ENCODE measurements at regions not wholly inside any gene's neighbourhood (a gene's known extent, or its start where the extent isn't known, plus 50 kb on each side); places are given as distances from the start of the nearest gene placed in this dataset.

- TF ChIP-seq POLR2A (IDR thresholded peaks at IDR 0.05) (no peak), EP300 (IDR thresholded peaks at IDR 0.05) (no peak), POLR2AphosphoS5 (IDR thresholded peaks at IDR 0.05) (no peak), CTCF (IDR thresholded peaks at IDR 0.05) (no peak)
- H3K4me1 ChIP-seq, result no peaks in the 10 kb centered on the region
- H3K4me3 ChIP-seq, result no peak overlapping the region
- intact Hi-C loops (cut with DNase I; ENCODE audit: low total_unique reads), result no loop called here
- H3K27ac ChIP-seq, result no peak overlapping the region
- peaks cover 0 to 17% (median 0%) of the 10 kb centered on the region in 4 donors for H3K9me3 ChIP-seq
- WGBS, 5 donors, result 75 to 88% (median 83%) methylated on average over 1 of the region's 1 CpG
- H3K36me3 ChIP-seq, result no peaks in the 10 kb centered on the region
- no peak for DNase-seq
- H3K27me3 ChIP-seq, result no peaks in the 10 kb centered on the region
Observed at GRCh38 chr6:102355578-102355977, 962.1 kb downstream of the GRIK2 start.

GRCh38 chr6:102352552-102352951, 959.0 kb downstream of the GRIK2 start:
- Histone ChIP-seq H3K4me3 (no peak overlapping the region), H3K27ac (no peak overlapping the region), H3K9me3 (peaks cover 0 to 17% (median 0%) of the 10 kb centered on the region in 4 donors), H3K27me3 (no peaks in the 10 kb centered on the region), H3K36me3 (no peaks in the 10 kb centered on the region), H3K4me1 (no peaks in the 10 kb centered on the region)
- intact Hi-C loops (cut with DNase I; ENCODE audit: low total_unique reads), result no loop called here
- no peak for DNase-seq
- TF ChIP-seq POLR2A (IDR thresholded peaks at IDR 0.05) (no peak), CTCF (IDR thresholded peaks at IDR 0.05) (no peak), POLR2AphosphoS5 (IDR thresholded peaks at IDR 0.05) (no peak), EP300 (IDR thresholded peaks at IDR 0.05) (no peak)
- 68 to 80% (median 76%) methylated on average over 5 of the region's 5 CpGs for WGBS, 5 donors

- no peaks in the 10 kb centered on the region for H3K36me3 ChIP-seq
- intact Hi-C loops (cut with DNase I; ENCODE audit: low total_unique reads), result no loop called here
- H3K9me3 ChIP-seq, result peaks cover 0 to 4% (median 0%) of the 10 kb centered on the region in 4 donors
- no peak for DNase-seq
- 73 to 80% (median 74%) methylated on average over 2 of the region's 2 CpGs for WGBS, 5 donors
- no peak overlapping the region for H3K4me3 ChIP-seq
- H3K4me1 ChIP-seq, result no peaks in the 10 kb centered on the region
- no peaks in the 10 kb centered on the region for H3K27me3 ChIP-seq
- TF ChIP-seq EP300 (IDR thresholded peaks at IDR 0.05) (no peak), CTCF (IDR thresholded peaks at IDR 0.05) (no peak), POLR2AphosphoS5 (IDR thresholded peaks at IDR 0.05) (no peak), POLR2A (IDR thresholded peaks at IDR 0.05) (no peak)
- H3K27ac ChIP-seq, result no peak overlapping the region
Observed at GRCh38 chr6:102344769-102345168, 951.3 kb downstream of the GRIK2 start.

- H3K27me3 ChIP-seq, result no peaks in the 10 kb centered on the region
- intact Hi-C loops (cut with DNase I; ENCODE audit: low total_unique reads), result no loop called here
- 71 to 78% (median 73%) methylated on average over 4 of the region's 4 CpGs for WGBS, 5 donors
Observed at GRCh38 chr6:102340311-102340710, 946.8 kb downstream of the GRIK2 start.

More at GRCh38 chr6:102340311-102340710, 946.8 kb downstream of the GRIK2 start:
- H3K36me3 ChIP-seq, result no peaks in the 10 kb centered on the region
- TF ChIP-seq POLR2A (IDR thresholded peaks at IDR 0.05) (no peak), POLR2AphosphoS5 (IDR thresholded peaks at IDR 0.05) (no peak), EP300 (IDR thresholded peaks at IDR 0.05) (no peak), CTCF (IDR thresholded peaks at IDR 0.05) (no peak)
- no peak overlapping the region for H3K4me3 ChIP-seq
- H3K9me3 ChIP-seq, result peaks cover 0 to 4% (median 0%) of the 10 kb centered on the region in 4 donors
- H3K4me1 ChIP-seq, result no peaks in the 10 kb centered on the region
- no peak overlapping the region for H3K27ac ChIP-seq
- DNase-seq, result no peak
